ENCODE measurements at regions not wholly inside any gene's neighbourhood (a gene's known extent, or its start where the extent isn't known, plus 50 kb on each side); places are given as distances from the start of the nearest gene placed in this dataset.

DNA sequence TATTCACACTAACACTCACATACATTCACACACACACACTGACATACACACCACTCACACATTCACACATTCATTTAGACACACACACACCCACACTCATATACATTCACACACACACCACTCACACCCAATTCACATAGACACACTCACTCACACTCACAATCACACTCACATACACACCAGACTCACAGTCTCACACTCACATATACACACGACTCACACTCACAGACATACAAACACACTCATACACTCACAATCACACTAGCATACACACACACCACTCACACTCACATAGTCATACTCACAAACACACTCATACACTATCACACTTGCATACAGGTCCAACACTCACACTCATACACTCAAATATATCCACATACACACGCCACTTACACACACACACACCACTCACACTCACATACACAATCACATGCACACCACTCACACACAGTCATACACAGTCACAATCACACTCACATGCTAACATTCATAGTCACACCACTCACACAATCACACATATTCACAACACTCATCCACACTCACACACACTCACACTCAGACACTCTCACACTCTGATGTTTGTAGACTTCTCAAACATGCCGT lies 312.6 kb downstream of the SFMBT2 start:
- no peak overlapping the region for H2AFZ ChIP-seq (ENCODE audit: low read depth, low read length)
- H3K9me1 ChIP-seq (ENCODE audit: control insufficient read depth, insufficient read depth, low read length) = no peaks in the 10 kb centered on the region
- H3K4me1 ChIP-seq (replicated peaks in 1 of 2; ENCODE audit: control insufficient read depth in 2 of 2, insufficient read depth in 2 of 2, low read length in 2 of 2) = no peaks in the 10 kb centered on the region; a peak in 1 of 5 replicates
- H3K27me3 ChIP-seq (ENCODE audit: control insufficient read depth in 2 of 2, insufficient read depth in 2 of 2, low read length in 2 of 2) = peaks cover 0 to 4% of the 10 kb centered on the region in 2 experiments; a peak in 1 of 5 replicates
- in situ Hi-C loops (cut with MboI) = no loop called here
- ATAC-seq (no peak), DNase-seq (ENCODE audit: extremely low read depth in 1 of 4, low spot score in 3 of 4) (no peak), FAIRE-seq (peak; percentile 32)
- POLR2A ChIA-PET = no interaction called here
- H3K79me2 ChIP-seq (ENCODE audit: control insufficient read depth, insufficient read depth, low read length) = no peaks in the 10 kb centered on the region
- intact Hi-C loops (cut with micrococcal nuclease) = no loop called here
- no peak overlapping the region for H3K4me3 ChIP-seq
- no TSS peak for BruUV-seq (replicated peaks)
- WGBS (ENCODE audit: insufficient coverage, low coverage, missing lambda C conversion rate) = 32% methylated on average over 3 of the region's 3 CpGs
- H3K9me3 ChIP-seq (replicated peaks; ENCODE audit: control insufficient read depth, insufficient read depth, low read depth, low read length) = no peaks in the 10 kb centered on the region
- no peak overlapping the region for H3K4me2 ChIP-seq (ENCODE audit: insufficient read depth, low read length)
- H4K20me1 ChIP-seq (replicated peaks; ENCODE audit: control insufficient read depth, insufficient read depth, low read length) = no peaks in the 10 kb centered on the region
- TF ChIP-seq SIX5 (IDR thresholded peaks at IDR 0.05; ENCODE audit: borderline replicate concordance in 1 of 2, insufficient read depth in 1 of 2, low read depth in 1 of 2, low read length in 2 of 2) (no peak), ZNF384 (IDR thresholded peaks at IDR 0.05; ENCODE audit: low read depth, low read length) (no peak), FOXM1 (IDR thresholded peaks at IDR 0.05; ENCODE audit: low read depth) (no peak), FOXM1 (CRISPR knock-in tag; IDR thresholded peaks at IDR 0.05; ENCODE audit: low read depth) (no peak)
- TF ChIP-seq, protein P1, sequence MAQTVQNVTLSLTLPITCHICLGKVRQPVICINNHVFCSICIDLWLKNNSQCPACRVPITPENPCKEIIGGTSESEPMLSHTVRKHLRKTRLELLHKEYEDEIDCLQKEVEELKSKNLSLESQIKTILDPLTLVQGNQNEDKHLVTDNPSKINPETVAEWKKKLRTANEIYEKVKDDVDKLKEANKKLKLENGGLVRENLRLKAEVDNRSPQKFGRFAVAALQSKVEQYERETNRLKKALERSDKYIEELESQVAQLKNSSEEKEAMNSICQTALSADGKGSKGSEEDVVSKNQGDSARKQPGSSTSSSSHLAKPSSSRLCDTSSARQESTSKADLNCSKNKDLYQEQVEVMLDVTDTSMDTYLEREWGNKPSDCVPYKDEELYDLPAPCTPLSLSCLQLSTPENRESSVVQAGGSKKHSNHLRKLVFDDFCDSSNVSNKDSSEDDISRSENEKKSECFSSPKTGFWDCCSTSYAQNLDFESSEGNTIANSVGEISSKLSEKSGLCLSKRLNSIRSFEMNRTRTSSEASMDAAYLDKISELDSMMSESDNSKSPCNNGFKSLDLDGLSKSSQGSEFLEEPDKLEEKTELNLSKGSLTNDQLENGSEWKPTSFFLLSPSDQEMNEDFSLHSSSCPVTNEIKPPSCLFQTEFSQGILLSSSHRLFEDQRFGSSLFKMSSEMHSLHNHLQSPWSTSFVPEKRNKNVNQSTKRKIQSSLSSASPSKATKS (CRISPR knock-in tag; IDR thresholded peaks at IDR 0.05) = no peak
- H3K27ac ChIP-seq (ENCODE audit: extremely low read depth, low read depth, low read length) = no peak overlapping the region
- CTCF ChIA-PET (ENCODE audit: low intra/inter-chr PET ratio) = no interaction called here
- H3K9ac ChIP-seq (ENCODE audit: insufficient read depth in 1 of 2, low read depth in 2 of 2, low read length in 2 of 2) = no peak overlapping the region
- H3K36me3 ChIP-seq (ENCODE audit: control insufficient read depth, insufficient read depth, low read length) = no peaks in the 10 kb centered on the region
